ENCODE measurements at regions not wholly inside any gene's neighbourhood (a gene's known extent, or its start where the extent isn't known, plus 50 kb on each side); places are given as distances from the start of the nearest gene placed in this dataset.

GRCh38 chr5:90337449-90338052 lies 72.0 kb downstream of the CETN3 start (continued):
- TF ChIP-seq CHD7 (IDR thresholded peaks at IDR 0.05; ENCODE audit: insufficient replicate concordance, low read length) (no peak), HDAC6 (IDR thresholded peaks at IDR 0.05; ENCODE audit: low read depth, low read length) (no peak), CEBPB (IDR thresholded peaks at IDR 0.05; ENCODE audit: low read depth, low read length) (no peak), EZH2 (IDR thresholded peaks at IDR 0.05; ENCODE audit: low read depth, low read length, severe bottlenecking) (no peak)
